DMS53 treated with DMSO at 0.1 percent for 48 hours (cell line): ENCODE measurements at regions not wholly inside any gene's neighbourhood (a gene's known extent, or its start where the extent isn't known, plus 50 kb on each side); places are given as distances from the start of the nearest gene placed in this dataset.

ENCODE experiments used
- DNase-seq: peaks from one replicate; lab custom pipeline; 2025; ENCODE audit not compliant: unreplicated experiment; lab: John Stamatoyannopoulos, UW

DNA sequence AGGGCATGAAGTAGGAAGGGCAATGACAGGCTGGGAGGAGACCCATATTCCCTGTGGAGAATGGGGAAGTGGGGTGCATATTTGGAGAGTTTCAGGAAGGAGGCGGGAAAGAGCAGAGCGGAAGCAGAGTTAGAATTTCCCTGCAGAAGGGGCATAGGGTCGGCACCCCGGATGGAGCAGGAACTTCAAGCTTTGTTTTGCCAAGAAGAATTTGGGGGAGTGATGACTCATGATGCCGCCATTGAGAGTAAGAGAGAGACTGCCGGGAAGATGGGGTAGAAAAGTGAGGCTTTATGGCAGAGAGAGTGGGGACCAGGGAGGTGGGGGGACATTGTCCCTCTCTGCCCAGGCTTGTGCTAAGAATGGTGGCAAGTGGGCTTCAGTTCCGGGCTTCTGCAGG is 50.3 kb upstream of the EPB41L1 start:
- DNase-seq: no peak
